Bronchial epithelial cell (primary cell): ENCODE measurements at regions not wholly inside any gene's neighbourhood (a gene's known extent, or its start where the extent isn't known, plus 50 kb on each side); places are given as distances from the start of the nearest gene placed in this dataset.
"Not testable (repeated sequence)": the region's sequence is repeated elsewhere in the genome, so short reads cannot be mapped to it uniquely, and the experiment has no call there.

Source experiments
- DNase-seq: peaks from one replicate; pipeline ENCODE4 v3.0.0-alpha.2; 2010; ENCODE audit warnings: low read depth
- FAIRE-seq: peaks from 2 replicates; lab custom pipeline; 2011; peaks lifted over from hg19 to GRCh38; lab: Jason Lieb, UNC
- H3K27me3 ChIP-seq: 2 replicates; pipeline ENCODE4 v1.5.1; 2011; ENCODE audit warnings: low read length; ENCODE audit not compliant: control insufficient read depth, insufficient read depth
- H3K36me3 ChIP-seq: 2 replicates; pipeline ENCODE4 v1.5.1; 2011; ENCODE audit warnings: low read length; ENCODE audit not compliant: control insufficient read depth, insufficient read depth
- H3K4me3 ChIP-seq: 2 replicates; pipeline ENCODE4 v1.5.1; 2011; ENCODE audit warnings: mild to moderate bottlenecking, low read depth, low read length, control low read depth
- CTCF ChIP-seq: IDR thresholded peaks from 2 replicates; pipeline ENCODE4 v1.5.1; 2011; ENCODE audit warnings: mild to moderate bottlenecking, moderate library complexity, low read length, control low read depth, inconsistent platforms; ENCODE audit not compliant: insufficient read depth, severe bottlenecking

GRCh38 chr14:59041308-59041707 lies 147.2 kb upstream of the DAAM1 start:
- no peaks in the 10 kb centered on the region for H3K36me3 ChIP-seq
- no peaks in the 10 kb centered on the region for H3K27me3 ChIP-seq
- DNase-seq, result no peak
- TF ChIP-seq CTCF, result no peak
- FAIRE-seq, result no peak
- no peak overlapping the region for H3K4me3 ChIP-seq

- no peak for FAIRE-seq
- Histone ChIP-seq H3K36me3 (no peaks in the 10 kb centered on the region), H3K4me3 (no peak overlapping the region), H3K27me3 (no peaks in the 10 kb centered on the region)
- no peak for DNase-seq
- TF ChIP-seq CTCF, result no peak
Observed at GRCh38 chr14:59044707-59045106, 143.8 kb upstream of the DAAM1 start.

- DNase-seq (no peak), FAIRE-seq (no peak)
- no peaks in the 10 kb centered on the region for H3K27me3 ChIP-seq
- H3K36me3 ChIP-seq, result no peaks in the 10 kb centered on the region
- TF ChIP-seq CTCF, result no peak
- H3K4me3 ChIP-seq, result no peak overlapping the region
Observed at GRCh38 chr14:59046746-59047145, 141.7 kb upstream of the DAAM1 start.

- FAIRE-seq (no peak), DNase-seq (no peak)
- Histone ChIP-seq H3K27me3 (no peaks in the 10 kb centered on the region), H3K36me3 (no peaks in the 10 kb centered on the region), H3K4me3 (no peak overlapping the region)
- TF ChIP-seq CTCF, result no peak
Observed at GRCh38 chr14:59055006-59055405, 133.5 kb upstream of the DAAM1 start.

- Histone ChIP-seq H3K36me3 (no peaks in the 10 kb centered on the region), H3K4me3 (no peak overlapping the region), H3K27me3 (no peaks in the 10 kb centered on the region)
- DNase-seq (peak; percentile 55), FAIRE-seq (no peak)
- TF ChIP-seq CTCF, result peak; percentile 59
Observed at GRCh38 chr14:59055439-59056045, 132.9 kb upstream of the DAAM1 start.

GRCh38 chr14:59057551-59057950 lies 130.9 kb upstream of the DAAM1 start:
- no peaks in the 10 kb centered on the region for H3K36me3 ChIP-seq
- FAIRE-seq, result no peak
- no peak for DNase-seq
- no peak overlapping the region for H3K4me3 ChIP-seq
- H3K27me3 ChIP-seq, result no peaks in the 10 kb centered on the region
- TF ChIP-seq CTCF, result no peak

- FAIRE-seq, H3K4me3 ChIP-seq, DNase-seq, H3K27me3 ChIP-seq, H3K36me3 ChIP-seq: not testable (repeated sequence)
Observed at GRCh38 chr14:59058776-59059175, 129.7 kb upstream of the DAAM1 start.
